PC-3 (cell line): ENCODE measurements at regions not wholly inside any gene's neighbourhood (a gene's known extent, or its start where the extent isn't known, plus 50 kb on each side); places are given as distances from the start of the nearest gene placed in this dataset.

ENCODE experiments used
- CTCF ChIP-seq: fragments of 300-600 bp; sonication (generic); conservative IDR thresholded peaks from 2 replicates; pipeline ENCODE4 v1.5.1; 2017; ENCODE audit warnings: antibody characterized with exemption, low read depth, mild to moderate bottlenecking, low read length
- EZH2 ChIP-seq: fragments of 300-600 bp; sonication (generic); IDR thresholded peaks from one replicate; pipeline ENCODE4 v1.6.1; 2017; ENCODE audit warnings: antibody characterized with exemption, mild to moderate bottlenecking, low read length; ENCODE audit not compliant: unreplicated experiment
- EZH2phosphoT487 ChIP-seq: fragments of 300-600 bp; sonication (generic); IDR thresholded peaks from 2 replicates; pipeline ENCODE4 v1.6.1; 2018; ENCODE audit warnings: mild to moderate bottlenecking, antibody characterized with exemption, low read length, borderline replicate concordance

- TF ChIP-seq CTCF (no peak), EZH2 (no peak), EZH2phosphoT487 (no peak)
Measured at GRCh38 chr3:90102146-90102545, 994.7 kb downstream of the EPHA3 start.
